GM18498 (cell line): ENCODE measurements at regions not wholly inside any gene's neighbourhood (a gene's known extent, or its start where the extent isn't known, plus 50 kb on each side); places are given as distances from the start of the nearest gene placed in this dataset.

ENCODE experiments used
- ATAC-seq: cut with Tn5 transposase; IDR thresholded peaks from one replicate; pipeline ENCODE4 v1.9.1; 2021; ENCODE audit warnings: mild to moderate bottlenecking, moderate library complexity; ENCODE audit not compliant: unreplicated experiment

DNA sequence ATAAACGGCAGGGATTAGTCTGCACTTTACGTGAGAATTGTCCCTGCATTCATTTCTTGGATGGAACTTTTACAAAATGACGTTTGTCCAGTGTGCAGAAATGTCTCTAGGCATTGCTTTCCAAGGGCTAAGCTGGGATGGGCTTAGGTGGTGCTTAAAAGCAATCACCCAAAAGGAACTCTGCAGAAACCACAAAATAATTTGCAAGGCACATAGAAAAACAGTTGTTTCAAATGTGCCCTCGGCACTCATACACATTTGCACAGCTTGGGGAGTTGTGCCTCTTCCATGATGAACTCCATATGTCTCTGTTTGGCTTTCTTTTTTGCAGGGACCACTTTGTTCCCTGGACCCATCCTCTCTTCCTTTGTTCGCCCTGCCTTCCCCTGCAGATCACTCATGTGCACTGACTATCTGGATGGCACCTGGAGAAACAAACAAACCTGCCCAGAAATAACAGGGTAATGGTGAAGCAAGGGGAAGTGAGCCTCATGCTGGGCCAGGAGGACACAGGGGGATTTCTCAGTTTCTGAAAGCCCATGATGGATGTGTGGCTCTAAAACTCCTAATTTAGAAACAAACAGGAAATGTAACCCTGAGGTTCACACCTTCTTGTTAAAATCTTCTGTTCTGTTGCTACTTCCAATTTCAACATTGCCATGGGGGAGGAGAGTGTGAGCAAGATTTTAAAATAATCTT is 150.2 kb downstream of the SNX19 start:
- ATAC-seq: peak; percentile 79

GRCh38 chr11:130766650-130767565 is 149.4 kb downstream of the SNX19 start:
- ATAC-seq: peak; percentile 27

GRCh38 chr11:130769782-130770535 is 146.3 kb downstream of the SNX19 start:
- no peak for ATAC-seq

DNA sequence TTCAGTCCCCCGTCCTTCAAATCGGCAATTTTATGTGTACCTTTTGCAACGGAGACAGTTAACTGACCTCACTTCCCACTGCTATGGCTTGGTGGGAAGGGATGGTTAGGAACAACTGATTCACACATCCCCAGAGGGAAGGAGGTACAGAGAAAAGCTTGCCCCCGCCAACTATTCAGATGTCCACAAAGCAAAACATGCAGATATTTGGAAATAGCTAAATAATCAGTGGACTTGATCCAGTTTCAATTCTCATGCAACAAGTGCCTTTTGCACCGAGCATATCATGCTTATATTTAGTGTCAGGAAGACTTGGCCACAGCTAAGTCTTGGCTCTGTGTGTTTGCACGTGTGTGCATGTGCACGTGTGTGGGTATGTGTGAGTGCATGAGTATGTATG is 144.6 kb downstream of the SNX19 start:
- ATAC-seq: no peak

DNA sequence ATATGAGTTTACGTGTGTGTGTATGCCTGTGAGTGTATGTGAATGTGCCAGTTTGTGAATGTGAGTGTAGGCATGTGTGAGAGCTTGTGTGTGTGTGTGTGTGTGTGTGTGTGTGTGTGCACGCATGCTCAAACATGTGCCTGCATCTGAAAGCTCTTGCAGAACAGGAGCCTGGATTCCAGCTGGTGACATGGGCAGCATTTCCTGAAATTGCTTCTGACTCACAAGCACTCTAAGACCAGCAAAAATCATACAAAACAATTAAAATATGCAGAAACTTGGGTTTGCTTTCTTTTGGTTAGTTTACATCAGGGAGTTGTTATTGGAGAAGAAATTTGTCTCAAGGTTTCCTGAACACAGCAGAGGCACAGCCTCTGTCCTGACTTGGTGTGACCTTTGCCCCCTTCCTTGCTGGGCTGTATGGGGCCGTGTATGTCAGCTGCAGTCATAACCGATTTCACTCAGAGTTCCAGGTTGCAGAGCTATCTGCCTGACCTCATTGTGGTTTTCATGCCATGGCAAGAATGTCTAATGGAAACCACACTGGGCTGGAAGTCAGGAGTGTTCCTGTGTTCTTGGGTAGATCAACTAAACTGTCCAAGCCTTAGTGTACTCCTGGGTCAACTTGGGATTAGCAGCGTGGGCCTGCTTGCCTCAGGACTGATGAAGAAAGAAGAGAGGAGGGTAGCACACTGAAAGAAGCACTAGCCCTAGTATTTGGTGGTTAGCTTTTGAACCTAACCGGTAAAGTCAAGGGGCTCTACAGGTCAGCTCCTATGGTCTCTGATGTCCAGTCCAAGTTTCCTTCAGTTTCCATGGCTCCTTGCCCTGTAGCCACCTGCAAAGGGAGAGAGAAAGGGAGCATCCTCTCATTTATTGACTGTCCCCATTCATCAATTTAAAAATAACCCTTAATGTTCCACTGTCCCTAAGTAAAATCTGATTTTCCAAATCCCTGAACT is 143.7 kb downstream of the SNX19 start:
- ATAC-seq: no peak

DNA sequence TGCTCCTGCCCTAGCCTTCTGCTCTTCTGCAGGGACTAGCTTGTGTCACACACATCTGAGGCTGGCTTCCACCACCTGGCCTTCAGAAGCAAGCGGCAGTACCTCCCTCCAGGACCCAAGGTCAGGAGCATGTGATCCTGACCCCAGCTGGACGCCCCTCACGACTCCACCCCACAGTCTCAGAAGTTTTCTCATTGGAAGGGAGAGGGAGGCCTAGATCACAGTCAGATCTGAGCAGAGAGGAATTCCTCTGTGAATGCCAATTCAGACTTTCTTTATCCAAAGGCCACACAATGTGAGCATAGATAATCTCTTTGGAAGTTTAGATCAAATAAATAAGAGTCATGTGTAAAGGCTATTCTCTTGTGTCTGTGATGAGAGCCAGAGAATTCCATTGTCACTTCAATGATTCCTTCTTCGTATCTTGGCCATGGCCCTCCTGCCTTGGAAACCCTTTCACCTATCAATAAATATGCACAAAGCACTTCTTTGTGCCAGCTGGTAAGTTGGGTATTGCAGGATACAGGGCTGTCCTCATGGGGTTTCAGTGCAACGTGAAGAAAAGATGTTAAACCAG is 142.9 kb downstream of the SNX19 start:
- ATAC-seq: no peak

GRCh38 chr11:130774703-130775102 is 141.6 kb downstream of the SNX19 start:
- ATAC-seq: no peak

DNA sequence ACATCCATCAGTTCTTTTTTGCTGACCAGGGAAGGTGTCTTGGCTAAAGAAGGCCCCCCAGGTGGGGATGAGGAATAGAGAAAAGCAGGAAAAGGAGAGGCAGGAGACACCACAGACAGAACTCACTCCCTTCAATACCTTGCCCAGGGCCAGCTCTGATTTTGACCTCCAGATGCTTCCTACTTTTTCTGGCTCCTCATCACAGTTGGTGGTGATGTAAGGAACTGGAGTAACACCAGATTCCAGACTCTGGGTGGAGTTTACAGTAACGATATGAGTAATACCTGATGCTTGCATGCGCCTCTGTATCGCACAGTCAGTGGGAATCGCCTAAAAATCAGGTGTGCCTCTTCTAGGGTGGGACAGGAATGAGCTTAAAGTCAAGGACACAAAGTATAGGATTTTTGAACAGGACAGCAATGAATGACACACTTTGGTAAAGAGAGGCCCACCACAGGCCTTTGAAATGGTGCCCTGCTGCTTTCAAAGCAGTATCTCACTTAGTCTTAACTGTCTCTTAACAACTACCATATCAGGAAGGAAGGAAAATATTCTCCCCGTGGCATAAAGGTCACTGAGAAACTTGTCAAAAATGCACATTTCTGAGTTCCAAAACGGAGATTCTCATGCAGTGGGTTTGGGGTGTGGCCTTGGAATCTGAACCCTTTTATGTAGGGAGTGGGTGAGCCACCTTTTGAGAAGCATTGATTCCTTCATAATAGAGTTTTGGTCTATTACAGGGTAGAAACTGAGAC is 140.8 kb downstream of the SNX19 start:
- ATAC-seq: no peak

- ATAC-seq: no peak
Observed at GRCh38 chr11:130776061-130776419, 140.2 kb downstream of the SNX19 start.

DNA sequence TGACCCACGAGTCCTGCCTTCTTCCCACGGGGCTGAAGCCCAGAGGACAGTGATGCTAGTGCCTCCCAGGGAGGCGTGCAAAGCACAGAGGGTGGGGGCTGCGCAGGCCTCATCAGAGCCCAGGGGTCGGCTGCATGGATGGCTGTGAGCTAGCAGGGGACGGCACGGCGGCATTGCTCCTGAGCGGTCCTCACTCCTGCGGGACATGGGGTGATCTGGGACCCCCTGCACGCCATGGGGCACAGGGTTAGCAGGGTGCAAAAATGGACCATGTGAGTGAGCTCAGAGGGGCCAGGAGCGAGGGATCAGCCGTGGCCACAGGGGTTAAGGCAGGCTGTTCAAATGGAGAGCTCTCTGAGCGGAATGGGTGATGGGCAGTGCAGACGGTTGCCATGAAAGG is 138.3 kb downstream of the SNX19 start:
- no peak for ATAC-seq

GRCh38 chr11:130778705-130779104 is 137.6 kb downstream of the SNX19 start:
- ATAC-seq: no peak

- ATAC-seq: no peak
Observed at GRCh38 chr11:130779267-130779666, 137.0 kb downstream of the SNX19 start.

GRCh38 chr11:130779943-130780342 is 136.3 kb downstream of the SNX19 start:
- ATAC-seq: no peak

- no peak for ATAC-seq
Observed at GRCh38 chr11:130780437-130780836, 135.8 kb downstream of the SNX19 start.

GRCh38 chr11:130781931-130782330 is 134.3 kb downstream of the SNX19 start:
- ATAC-seq: no peak

- ATAC-seq: no peak
Observed at GRCh38 chr11:130782361-130783222, 133.7 kb downstream of the SNX19 start.

DNA sequence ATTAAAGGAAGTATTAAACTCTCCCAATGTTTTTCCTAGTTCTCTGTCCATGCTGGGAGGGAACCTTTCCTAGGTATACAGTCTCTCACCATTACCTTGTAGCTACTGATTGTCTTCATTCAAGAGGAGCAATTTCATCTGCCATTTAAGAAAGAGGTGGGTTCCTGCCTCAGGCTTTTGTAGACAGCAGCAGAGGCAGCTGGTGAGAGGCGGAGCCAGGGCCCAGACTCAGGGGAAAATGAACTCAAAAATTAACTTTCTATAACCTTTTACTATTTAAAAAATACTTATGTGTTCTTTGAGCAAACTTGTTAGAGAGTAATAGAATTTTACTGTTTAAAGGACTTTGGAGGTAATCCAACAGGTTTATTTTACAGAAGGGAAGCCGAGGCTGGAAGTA is 133.0 kb downstream of the SNX19 start:
- no peak for ATAC-seq

DNA sequence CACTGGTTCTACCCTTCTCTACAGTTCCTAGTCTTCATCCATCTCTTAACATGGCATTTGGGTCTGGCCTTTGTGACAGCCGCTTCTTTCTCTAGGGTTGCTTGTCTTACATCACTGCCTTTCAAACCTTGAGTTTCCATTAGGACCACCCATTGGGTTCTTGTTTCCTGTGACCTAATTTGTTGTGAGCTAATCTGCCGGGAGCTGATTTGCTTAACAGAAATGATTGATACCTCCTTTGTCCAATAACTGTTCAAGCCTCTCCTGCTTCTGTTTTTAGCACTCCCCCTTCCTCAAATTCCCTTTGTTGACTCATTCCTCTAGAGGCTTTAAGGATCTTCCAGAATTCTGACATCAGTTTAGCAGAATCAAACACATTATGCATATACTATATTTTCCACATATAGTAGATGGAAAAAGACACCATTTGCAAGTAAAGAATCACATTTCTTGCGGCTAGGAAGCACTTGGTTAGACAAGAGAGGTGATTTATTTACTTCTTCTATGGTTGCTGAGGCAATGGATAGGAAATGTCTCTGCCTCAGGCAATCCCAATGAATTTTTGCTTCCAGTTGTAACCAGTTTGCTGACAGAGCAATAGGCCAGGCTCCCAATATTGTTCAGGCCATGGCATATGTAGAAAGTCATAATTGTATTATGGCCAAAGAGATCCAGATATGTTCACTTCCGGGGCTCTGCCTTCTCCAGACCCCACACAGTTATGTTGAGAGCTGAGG is 130.7 kb downstream of the SNX19 start:
- ATAC-seq: no peak
